Liver (tissue), 8 donors: ENCODE measurements at regions not wholly inside any gene's neighbourhood (a gene's known extent, or its start where the extent isn't known, plus 50 kb on each side); places are given as distances from the start of the nearest gene placed in this dataset.

Experiments
- DNase-seq: peaks from one replicate; pipeline ENCODE4 v3.0.0-alpha.2; 2017; ENCODE audit warnings: low spot score
- H3K27ac ChIP-seq, 2 donors: one replicate each; pipeline ENCODE4 v1.7.0; 2013; ENCODE audit warnings: inconsistent platforms in 2 of 2, low read length in 2 of 2, control low read depth in 1 of 2, low read depth in 1 of 2, mild to moderate bottlenecking in 1 of 2
- H3K27me3 ChIP-seq, 4 donors: one replicate each; pipeline versions ENCODE4 v1.6.1 to v1.7.0; 2013; ENCODE audit warnings: low read length in 3 of 4, inconsistent platforms in 1 of 4, mild to moderate bottlenecking in 1 of 4, moderate library complexity in 1 of 4; ENCODE audit not compliant: control insufficient read depth in 4 of 4, insufficient read depth in 4 of 4
- H3K36me3 ChIP-seq, 4 donors: one replicate each; pipeline versions ENCODE4 v1.6.1 to v1.7.0; 2013; ENCODE audit warnings: low read length in 3 of 4, mild to moderate bottlenecking in 3 of 4, low read depth in 1 of 4, moderate library complexity in 1 of 4; ENCODE audit not compliant: control insufficient read depth in 4 of 4, insufficient read depth in 3 of 4
- H3K4me1 ChIP-seq, 4 donors: one replicate each; pipeline versions ENCODE4 v1.6.1 to v1.7.0; 2013; ENCODE audit warnings: low read length in 3 of 4, mild to moderate bottlenecking in 3 of 4, moderate library complexity in 1 of 4; ENCODE audit not compliant: control insufficient read depth in 4 of 4, insufficient read depth in 4 of 4
- H3K4me3 ChIP-seq, 3 donors: one replicate each; pipeline versions ENCODE4 v1.6.1 to v1.7.0; 2013; ENCODE audit warnings: low read length in 3 of 3, control low read depth in 1 of 3, low read depth in 1 of 3, mild to moderate bottlenecking in 1 of 3
- H3K9ac ChIP-seq, 2 donors: one replicate each; pipeline ENCODE4 v1.7.0; 2013; ENCODE audit warnings: low read length in 2 of 2, mild to moderate bottlenecking in 2 of 2, moderate library complexity in 2 of 2, control low read depth in 1 of 2, low read depth in 1 of 2
- H3K9me3 ChIP-seq, 4 donors: one replicate each; pipeline versions ENCODE4 v1.6.1 to v1.7.0; 2013; ENCODE audit warnings: low read length in 3 of 4; ENCODE audit not compliant: control insufficient read depth in 4 of 4
- EGR1 ChIP-seq, 2 donors: IDR thresholded peaks; 2 replicates each; pipeline ENCODE4 v1.6.1; 2016 to 2018; ENCODE audit warnings: antibody characterized with exemption in 2 of 2, low read depth in 2 of 2
- FOXA1 ChIP-seq: IDR thresholded peaks from 2 replicates; pipeline ENCODE4 v1.6.1; 2016; ENCODE audit warnings: antibody characterized with exemption
- FOXA2 ChIP-seq: IDR thresholded peaks from 2 replicates; pipeline ENCODE4 v1.6.1; 2016; ENCODE audit warnings: antibody characterized with exemption
- GABPA ChIP-seq, 2 donors: IDR thresholded peaks in 1 of 2; conservative IDR thresholded peaks in 1 of 2; 2 replicates each; pipeline ENCODE4 v1.6.1; 2016; ENCODE audit warnings: antibody characterized with exemption in 2 of 2, mild to moderate bottlenecking in 1 of 2, moderate library complexity in 1 of 2
- HNF4A ChIP-seq, 2 donors: conservative IDR thresholded peaks; 2 replicates each; pipeline ENCODE4 v1.6.1; 2016; ENCODE audit warnings: antibody characterized with exemption in 2 of 2, mild to moderate bottlenecking in 2 of 2
- HNF4G ChIP-seq: IDR thresholded peaks from 2 replicates; pipeline ENCODE4 v1.6.1; 2016; ENCODE audit warnings: antibody characterized with exemption
- JUND ChIP-seq, 2 donors: IDR thresholded peaks; 2 replicates each; pipeline ENCODE4 v1.6.1; 2016; ENCODE audit warnings: antibody characterized with exemption in 2 of 2
- NR2F2 ChIP-seq: IDR thresholded peaks from 2 replicates; pipeline ENCODE4 v1.6.1; 2016; ENCODE audit warnings: antibody characterized with exemption
- RAD21 ChIP-seq, 2 donors: IDR thresholded peaks; 2 replicates each; pipeline ENCODE4 v1.6.1; 2016; ENCODE audit warnings: antibody characterized with exemption in 2 of 2, mild to moderate bottlenecking in 2 of 2
- RXRA ChIP-seq, 2 donors: IDR thresholded peaks; 2 replicates each; pipeline ENCODE4 v1.6.1; 2017 to 2018; ENCODE audit warnings: antibody characterized with exemption in 2 of 2, mild to moderate bottlenecking in 1 of 2
- SP1 ChIP-seq: IDR thresholded peaks from 2 replicates; pipeline ENCODE4 v1.6.1; 2018; ENCODE audit warnings: antibody characterized with exemption, mild to moderate bottlenecking
- TAF1 ChIP-seq: conservative IDR thresholded peaks from 2 replicates; pipeline ENCODE4 v1.6.1; 2016; ENCODE audit warnings: antibody characterized with exemption, mild to moderate bottlenecking
- YY1 ChIP-seq: IDR thresholded peaks from 2 replicates; pipeline ENCODE4 v1.6.1; 2016; ENCODE audit warnings: antibody characterized with exemption, mild to moderate bottlenecking
- WGBS: extraction: QIAGEN DNeasy Blood & Tissue Kit; methylation state at CpG from one replicate; pipeline ENCODE4 v1.1.7; 2013; 5-methylcytosine and 5-hydroxymethylcytosine counted together
- TF ChIP-seq, protein P1 (sequence below): IDR thresholded peaks from 2 replicates; pipeline ENCODE4 v1.6.1; 2016; ENCODE audit warnings: antibody characterized with exemption
- TF ChIP-seq, protein P2 (sequence below): IDR thresholded peaks from 2 replicates; pipeline ENCODE4 v1.6.1; 2016; ENCODE audit warnings: antibody characterized with exemption
- TF ChIP-seq, protein P3 (sequence below): IDR thresholded peaks from 2 replicates; pipeline ENCODE4 v1.6.1; 2016; ENCODE audit warnings: antibody characterized with exemption
- TF ChIP-seq, protein P4 (sequence below): fragments of 150-350 bp; IDR thresholded peaks from 2 replicates; pipeline ENCODE4 v1.5.1; 2017; ENCODE audit warnings: improper control_type of control experiment, low read depth, low read length; ENCODE audit not compliant: missing input control
- TF ChIP-seq, protein P5 (sequence below): IDR thresholded peaks from 2 replicates; pipeline ENCODE4 v1.6.1; 2016; ENCODE audit warnings: antibody characterized with exemption, mild to moderate bottlenecking
- donor health status: healthy.
- donor health status: healthy.
- donor health status: healthy.
- donor health status: healthy.
- donor health status: healthy.

DNA sequence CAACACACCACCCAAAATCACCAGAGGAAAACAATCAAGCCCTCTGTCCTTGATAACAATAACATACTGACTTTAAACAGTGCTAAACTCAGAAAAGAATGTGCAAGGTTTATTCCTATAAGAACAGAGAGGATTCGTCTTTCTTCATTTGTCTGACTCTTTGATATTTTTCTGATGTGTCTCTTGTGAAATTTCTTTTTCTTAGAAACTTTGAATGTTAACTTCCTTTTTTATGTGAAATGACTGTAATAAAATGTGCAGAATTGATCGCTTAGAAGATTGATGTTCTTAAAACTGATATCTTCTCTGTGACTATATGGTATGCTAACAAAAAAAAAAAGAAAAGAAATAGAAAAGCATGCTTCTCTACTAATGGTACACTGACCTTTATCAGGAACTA lies 947.4 kb upstream of the CITED2 start:
- Histone ChIP-seq H3K4me1 (peaks cover 3 to 20% (median 8%) of the 10 kb centered on the region in 4 donors), H3K36me3 (peaks cover 0 to 5% (median 0%) of the 10 kb centered on the region in 4 donors), H3K27ac (no peak overlapping the region), H3K9ac (no peak overlapping the region), H3K4me3 (no peak overlapping the region), H3K9me3 (peaks cover 0 to 8% (median 6%) of the 10 kb centered on the region in 4 donors), H3K27me3 (no peaks in the 10 kb centered on the region)
- TF ChIP-seq YY1 (no peak), FOXA1 (no peak), GABPA (IDR thresholded peaks at IDR 0.05 in 1 of 2, conservative IDR thresholded peaks at IDR 0.05 in 1 of 2) (no peak), EGR1 (IDR thresholded peaks at IDR 0.05; ENCODE audit: low read depth in 2 of 2) (no peak), FOXA2 (no peak)
- TF ChIP-seq, protein P1, sequence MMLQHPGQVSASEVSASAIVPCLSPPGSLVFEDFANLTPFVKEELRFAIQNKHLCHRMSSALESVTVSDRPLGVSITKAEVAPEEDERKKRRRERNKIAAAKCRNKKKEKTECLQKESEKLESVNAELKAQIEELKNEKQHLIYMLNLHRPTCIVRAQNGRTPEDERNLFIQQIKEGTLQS, result no peak
- TF ChIP-seq, protein P2, sequence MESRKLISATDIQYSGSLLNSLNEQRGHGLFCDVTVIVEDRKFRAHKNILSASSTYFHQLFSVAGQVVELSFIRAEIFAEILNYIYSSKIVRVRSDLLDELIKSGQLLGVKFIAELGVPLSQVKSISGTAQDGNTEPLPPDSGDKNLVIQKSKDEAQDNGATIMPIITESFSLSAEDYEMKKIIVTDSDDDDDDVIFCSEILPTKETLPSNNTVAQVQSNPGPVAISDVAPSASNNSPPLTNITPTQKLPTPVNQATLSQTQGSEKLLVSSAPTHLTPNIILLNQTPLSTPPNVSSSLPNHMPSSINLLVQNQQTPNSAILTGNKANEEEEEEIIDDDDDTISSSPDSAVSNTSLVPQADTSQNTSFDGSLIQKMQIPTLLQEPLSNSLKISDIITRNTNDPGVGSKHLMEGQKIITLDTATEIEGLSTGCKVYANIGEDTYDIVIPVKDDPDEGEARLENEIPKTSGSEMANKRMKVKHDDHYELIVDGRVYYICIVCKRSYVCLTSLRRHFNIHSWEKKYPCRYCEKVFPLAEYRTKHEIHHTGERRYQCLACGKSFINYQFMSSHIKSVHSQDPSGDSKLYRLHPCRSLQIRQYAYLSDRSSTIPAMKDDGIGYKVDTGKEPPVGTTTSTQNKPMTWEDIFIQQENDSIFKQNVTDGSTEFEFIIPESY, result no peak
- TF ChIP-seq, protein P3, sequence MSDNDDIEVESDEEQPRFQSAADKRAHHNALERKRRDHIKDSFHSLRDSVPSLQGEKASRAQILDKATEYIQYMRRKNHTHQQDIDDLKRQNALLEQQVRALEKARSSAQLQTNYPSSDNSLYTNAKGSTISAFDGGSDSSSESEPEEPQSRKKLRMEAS, result no peak
- WGBS, result 79% methylated on average over 2 of the region's 2 CpGs
- DNase-seq, result no peak

DNA sequence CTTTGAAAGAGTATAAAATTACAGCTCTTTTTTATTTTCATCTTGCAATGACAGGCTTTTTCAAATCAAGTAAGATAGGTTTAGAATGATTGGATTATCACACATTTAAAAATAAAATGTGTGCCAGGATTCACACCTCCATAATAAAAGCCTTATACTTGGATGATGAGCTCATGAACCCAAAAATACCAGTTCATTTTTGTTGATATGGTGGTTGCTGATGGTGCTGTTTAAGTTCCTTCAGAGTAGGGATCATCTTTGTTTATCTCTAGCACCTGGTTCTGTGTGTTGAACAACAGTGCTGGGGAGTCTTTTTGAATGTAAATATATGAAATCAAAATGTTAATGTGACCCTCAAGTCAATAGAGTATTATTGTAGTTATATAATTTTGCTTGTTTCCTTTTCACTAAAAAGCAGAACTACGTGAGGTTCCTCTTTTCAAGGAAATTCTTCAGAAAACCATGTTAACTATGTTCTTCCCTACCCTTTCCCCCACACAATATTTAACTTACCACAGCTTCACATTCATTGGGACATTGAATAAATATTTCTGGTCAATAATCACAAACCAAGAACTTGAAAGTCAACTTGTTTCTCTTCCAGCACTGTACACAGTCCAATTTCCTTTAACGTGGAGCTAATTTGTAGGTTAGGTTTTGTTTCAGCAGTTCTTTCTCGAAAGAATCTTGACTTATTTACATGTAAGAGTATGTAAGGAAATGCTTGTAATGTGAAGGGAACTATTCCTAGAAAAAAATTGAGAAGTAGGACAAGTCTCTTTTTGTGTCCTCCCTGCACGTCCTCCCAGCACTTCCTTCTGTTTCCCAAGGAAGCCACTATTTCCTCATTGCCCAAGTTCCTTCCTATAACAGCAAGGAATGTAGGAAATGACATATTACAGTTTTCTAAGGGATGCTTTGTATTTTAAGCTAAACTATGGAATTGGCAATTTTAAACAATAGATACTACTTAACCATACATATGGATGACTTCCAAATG lies 945.9 kb upstream of the CITED2 start:
- DNase-seq, result no peak

More for the DNA sequence above, 945.9 kb upstream of the CITED2 start:
- WGBS, result 26% methylated on average over 4 of the region's 4 CpGs
- peak in 1 of 2 donors; percentile 15 for TF ChIP-seq RAD21 (IDR thresholded peaks at IDR 0.05)
- TF ChIP-seq, protein P4, sequence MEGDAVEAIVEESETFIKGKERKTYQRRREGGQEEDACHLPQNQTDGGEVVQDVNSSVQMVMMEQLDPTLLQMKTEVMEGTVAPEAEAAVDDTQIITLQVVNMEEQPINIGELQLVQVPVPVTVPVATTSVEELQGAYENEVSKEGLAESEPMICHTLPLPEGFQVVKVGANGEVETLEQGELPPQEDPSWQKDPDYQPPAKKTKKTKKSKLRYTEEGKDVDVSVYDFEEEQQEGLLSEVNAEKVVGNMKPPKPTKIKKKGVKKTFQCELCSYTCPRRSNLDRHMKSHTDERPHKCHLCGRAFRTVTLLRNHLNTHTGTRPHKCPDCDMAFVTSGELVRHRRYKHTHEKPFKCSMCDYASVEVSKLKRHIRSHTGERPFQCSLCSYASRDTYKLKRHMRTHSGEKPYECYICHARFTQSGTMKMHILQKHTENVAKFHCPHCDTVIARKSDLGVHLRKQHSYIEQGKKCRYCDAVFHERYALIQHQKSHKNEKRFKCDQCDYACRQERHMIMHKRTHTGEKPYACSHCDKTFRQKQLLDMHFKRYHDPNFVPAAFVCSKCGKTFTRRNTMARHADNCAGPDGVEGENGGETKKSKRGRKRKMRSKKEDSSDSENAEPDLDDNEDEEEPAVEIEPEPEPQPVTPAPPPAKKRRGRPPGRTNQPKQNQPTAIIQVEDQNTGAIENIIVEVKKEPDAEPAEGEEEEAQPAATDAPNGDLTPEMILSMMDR, result no peak
- TF ChIP-seq JUND (IDR thresholded peaks at IDR 0.05), result no peak
- TF ChIP-seq, protein P5, sequence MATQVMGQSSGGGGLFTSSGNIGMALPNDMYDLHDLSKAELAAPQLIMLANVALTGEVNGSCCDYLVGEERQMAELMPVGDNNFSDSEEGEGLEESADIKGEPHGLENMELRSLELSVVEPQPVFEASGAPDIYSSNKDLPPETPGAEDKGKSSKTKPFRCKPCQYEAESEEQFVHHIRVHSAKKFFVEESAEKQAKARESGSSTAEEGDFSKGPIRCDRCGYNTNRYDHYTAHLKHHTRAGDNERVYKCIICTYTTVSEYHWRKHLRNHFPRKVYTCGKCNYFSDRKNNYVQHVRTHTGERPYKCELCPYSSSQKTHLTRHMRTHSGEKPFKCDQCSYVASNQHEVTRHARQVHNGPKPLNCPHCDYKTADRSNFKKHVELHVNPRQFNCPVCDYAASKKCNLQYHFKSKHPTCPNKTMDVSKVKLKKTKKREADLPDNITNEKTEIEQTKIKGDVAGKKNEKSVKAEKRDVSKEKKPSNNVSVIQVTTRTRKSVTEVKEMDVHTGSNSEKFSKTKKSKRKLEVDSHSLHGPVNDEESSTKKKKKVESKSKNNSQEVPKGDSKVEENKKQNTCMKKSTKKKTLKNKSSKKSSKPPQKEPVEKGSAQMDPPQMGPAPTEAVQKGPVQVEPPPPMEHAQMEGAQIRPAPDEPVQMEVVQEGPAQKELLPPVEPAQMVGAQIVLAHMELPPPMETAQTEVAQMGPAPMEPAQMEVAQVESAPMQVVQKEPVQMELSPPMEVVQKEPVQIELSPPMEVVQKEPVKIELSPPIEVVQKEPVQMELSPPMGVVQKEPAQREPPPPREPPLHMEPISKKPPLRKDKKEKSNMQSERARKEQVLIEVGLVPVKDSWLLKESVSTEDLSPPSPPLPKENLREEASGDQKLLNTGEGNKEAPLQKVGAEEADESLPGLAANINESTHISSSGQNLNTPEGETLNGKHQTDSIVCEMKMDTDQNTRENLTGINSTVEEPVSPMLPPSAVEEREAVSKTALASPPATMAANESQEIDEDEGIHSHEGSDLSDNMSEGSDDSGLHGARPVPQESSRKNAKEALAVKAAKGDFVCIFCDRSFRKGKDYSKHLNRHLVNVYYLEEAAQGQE, result peak; percentile 93
- no peak for TF ChIP-seq FOXA2
- no peak for TF ChIP-seq RXRA (IDR thresholded peaks at IDR 0.05)
- TF ChIP-seq EGR1 (IDR thresholded peaks at IDR 0.05; ENCODE audit: low read depth in 2 of 2), result peak; percentile 38 to 64
- no peak for TF ChIP-seq TAF1
- TF ChIP-seq GABPA (IDR thresholded peaks at IDR 0.05 in 1 of 2, conservative IDR thresholded peaks at IDR 0.05 in 1 of 2), result no peak
- peak; percentile 11 for TF ChIP-seq YY1
- peak; percentile 43 for TF ChIP-seq SP1
- TF ChIP-seq, protein P3, result peak; percentile 83
- TF ChIP-seq FOXA1, result no peak
- no peak for TF ChIP-seq HNF4G
- peak; percentile 30 to 33 for TF ChIP-seq HNF4A (conservative IDR thresholded peaks at IDR 0.05)
- TF ChIP-seq NR2F2, result no peak
- TF ChIP-seq, protein P1, result no peak
- TF ChIP-seq, protein P2, result no peak
- H3K27me3 ChIP-seq, result no peaks in the 10 kb centered on the region
- peaks cover 4 to 20% (median 8%) of the 10 kb centered on the region in 4 donors for H3K4me1 ChIP-seq
- H3K4me3 ChIP-seq, result no peak overlapping the region
- no peaks in the 10 kb centered on the region for H3K36me3 ChIP-seq
- no peaks in the 10 kb centered on the region for H3K9me3 ChIP-seq
- peak overlapping the region in 1 of 2 donors; percentile 32 for H3K9ac ChIP-seq
- H3K27ac ChIP-seq, result peak overlapping the region; percentile 68 to 71
